ENCODE measurements at regions not wholly inside any gene's neighbourhood (a gene's known extent, or its start where the extent isn't known, plus 50 kb on each side); places are given as distances from the start of the nearest gene placed in this dataset.

- TF ChIP-seq, protein P1, sequence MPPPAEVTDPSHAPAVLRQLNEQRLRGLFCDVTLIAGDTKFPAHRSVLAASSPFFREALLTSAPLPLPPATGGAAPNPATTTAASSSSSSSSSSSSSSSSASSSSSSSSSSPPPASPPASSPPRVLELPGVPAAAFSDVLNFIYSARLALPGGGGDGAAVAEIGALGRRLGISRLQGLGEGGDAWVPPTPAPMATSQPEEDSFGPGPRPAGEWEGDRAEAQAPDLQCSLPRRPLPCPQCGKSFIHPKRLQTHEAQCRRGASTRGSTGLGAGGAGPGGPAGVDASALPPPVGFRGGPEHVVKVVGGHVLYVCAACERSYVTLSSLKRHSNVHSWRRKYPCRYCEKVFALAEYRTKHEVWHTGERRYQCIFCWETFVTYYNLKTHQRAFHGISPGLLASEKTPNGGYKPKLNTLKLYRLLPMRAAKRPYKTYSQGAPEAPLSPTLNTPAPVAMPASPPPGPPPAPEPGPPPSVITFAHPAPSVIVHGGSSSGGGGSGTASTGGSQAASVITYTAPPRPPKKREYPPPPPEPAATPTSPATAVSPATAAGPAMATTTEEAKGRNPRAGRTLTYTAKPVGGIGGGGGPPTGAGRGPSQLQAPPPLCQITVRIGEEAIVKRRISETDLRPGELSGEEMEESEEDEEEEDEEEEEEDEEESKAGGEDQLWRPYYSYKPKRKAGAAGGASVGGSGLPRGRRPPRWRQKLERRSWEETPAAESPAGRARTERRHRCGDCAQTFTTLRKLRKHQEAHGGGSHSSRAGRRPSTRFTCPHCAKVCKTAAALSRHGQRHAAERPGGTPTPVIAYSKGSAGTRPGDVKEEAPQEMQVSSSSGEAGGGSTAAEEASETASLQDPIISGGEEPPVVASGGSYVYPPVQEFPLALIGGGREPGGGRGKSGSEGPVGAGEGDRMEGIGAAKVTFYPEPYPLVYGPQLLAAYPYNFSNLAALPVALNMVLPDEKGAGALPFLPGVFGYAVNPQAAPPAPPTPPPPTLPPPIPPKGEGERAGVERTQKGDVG (CRISPR knock-in tag; IDR thresholded peaks at IDR 0.05) = no peak
- TF ChIP-seq FOXM1 (IDR thresholded peaks at IDR 0.05; ENCODE audit: low read depth, low read length) (no peak), PBX3 (IDR thresholded peaks at IDR 0.05; ENCODE audit: insufficient replicate concordance, low read depth, low read length) (no peak), RBBP5 (conservative IDR thresholded peaks at IDR 0.05) (no peak), HDGF (IDR thresholded peaks at IDR 0.05) (no peak), FOS (IDR thresholded peaks at IDR 0.05; ENCODE audit: borderline replicate concordance, extremely low read depth, insufficient read length) (no peak), NR2F1 (conservative IDR thresholded peaks at IDR 0.05) (no peak), BCL11A (IDR thresholded peaks at IDR 0.05; ENCODE audit: low read depth, low read length) (no peak)
- TF ChIP-seq, protein P2, sequence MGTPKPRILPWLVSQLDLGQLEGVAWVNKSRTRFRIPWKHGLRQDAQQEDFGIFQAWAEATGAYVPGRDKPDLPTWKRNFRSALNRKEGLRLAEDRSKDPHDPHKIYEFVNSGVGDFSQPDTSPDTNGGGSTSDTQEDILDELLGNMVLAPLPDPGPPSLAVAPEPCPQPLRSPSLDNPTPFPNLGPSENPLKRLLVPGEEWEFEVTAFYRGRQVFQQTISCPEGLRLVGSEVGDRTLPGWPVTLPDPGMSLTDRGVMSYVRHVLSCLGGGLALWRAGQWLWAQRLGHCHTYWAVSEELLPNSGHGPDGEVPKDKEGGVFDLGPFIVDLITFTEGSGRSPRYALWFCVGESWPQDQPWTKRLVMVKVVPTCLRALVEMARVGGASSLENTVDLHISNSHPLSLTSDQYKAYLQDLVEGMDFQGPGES (IDR thresholded peaks at IDR 0.05) = no peak
These were observed 462.9 kb upstream of the SGO1 start (continued) for GRCh38 chr3:20648921-20649381.
